DMS153 treated with DMSO at 0.1 percent for 48 hours (cell line): ENCODE measurements at regions not wholly inside any gene's neighbourhood (a gene's known extent, or its start where the extent isn't known, plus 50 kb on each side); places are given as distances from the start of the nearest gene placed in this dataset.
A peak's percentile ranks its signal among the peaks of the same experiment; 100 is the strongest.

Experiments
- DNase-seq: peaks from one replicate; lab custom pipeline; 2025; ENCODE audit not compliant: unreplicated experiment; lab: John Stamatoyannopoulos, UW

DNA sequence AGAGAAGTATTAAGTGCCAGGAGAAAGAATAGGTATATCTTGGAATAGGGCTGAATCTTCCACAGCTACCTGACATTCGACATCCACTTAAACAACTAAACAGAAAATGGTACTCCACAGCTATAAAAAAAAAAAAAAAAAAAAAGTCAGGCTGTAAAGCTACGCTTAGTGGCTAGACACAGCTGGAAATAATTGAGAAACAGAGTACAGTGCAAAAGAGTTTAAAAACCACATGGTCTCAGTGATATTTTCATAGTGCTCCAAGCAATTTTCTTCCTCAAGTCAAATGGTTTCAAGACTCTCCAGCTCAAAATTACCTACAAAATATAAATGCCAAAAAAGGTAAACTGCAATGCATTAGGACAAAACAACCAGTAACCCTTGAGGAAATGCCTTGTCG is 607.1 kb downstream of the KCNJ2 start:
- no peak for DNase-seq

DNA sequence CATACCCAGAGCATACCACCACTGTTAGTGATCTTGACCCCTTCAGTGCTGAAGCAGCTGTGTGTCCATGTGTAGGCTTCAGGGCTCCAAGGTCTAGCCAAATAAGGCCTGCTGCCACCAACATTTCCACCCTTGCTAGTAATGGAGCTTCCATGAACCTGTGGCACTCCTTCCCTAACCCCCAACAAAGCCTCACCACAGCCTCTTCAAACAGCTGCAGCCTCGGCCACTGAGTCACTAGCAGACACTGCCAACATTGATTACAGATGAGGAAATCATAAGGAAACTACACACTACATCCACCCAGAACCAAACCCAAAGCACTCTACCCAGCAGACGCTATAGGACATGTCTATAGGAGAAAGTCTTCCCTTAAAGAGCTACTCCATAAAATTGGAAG is 610.7 kb downstream of the KCNJ2 start:
- DNase-seq: no peak

DNA sequence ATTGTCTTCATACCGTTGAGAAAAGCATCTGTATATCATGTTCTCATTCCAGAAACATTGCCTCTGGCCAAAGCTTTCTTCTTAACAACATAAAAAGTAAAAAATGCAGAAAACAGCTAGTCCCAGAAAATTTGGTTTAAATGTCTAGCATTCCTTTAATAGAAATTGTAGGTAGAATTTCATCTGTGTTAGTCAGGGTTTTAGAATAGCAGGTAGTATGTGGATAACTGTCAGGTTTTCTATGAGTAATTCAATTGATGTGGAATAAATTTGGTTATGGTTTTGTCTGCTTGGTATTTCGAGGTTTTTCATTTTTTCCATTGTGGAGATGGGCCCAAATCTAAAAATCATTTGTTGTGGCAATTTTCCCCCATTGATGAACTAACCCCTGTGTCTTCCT is 616.7 kb downstream of the KCNJ2 start:
- DNase-seq: no peak

DNA sequence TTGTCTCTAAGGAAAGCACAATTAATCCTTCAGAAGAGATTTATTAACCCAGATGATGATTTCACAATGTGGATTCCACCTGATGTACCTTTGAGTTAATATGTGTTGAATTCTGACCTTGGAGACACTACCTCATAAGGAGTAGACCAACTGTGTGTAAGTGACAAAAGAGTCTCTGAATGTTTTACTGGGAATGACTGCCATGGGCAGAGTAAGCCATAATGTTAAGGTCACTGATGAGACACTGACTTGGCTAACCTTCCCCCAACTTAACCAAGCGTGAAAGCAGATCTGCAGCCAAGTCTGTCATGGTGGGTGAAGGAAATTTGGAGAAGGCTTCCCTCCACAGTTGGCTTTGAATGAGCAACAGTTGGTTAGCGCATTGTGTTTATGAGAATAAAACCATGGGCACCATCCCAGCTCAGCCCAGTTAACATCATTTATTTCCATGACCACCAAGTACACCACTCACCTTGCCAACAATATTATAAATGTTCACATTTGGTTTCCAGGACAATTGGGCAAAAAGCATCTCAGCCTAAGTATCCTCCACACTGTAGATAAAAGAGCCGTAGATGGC is 618.5 kb downstream of the KCNJ2 start:
- no peak for DNase-seq

DNA sequence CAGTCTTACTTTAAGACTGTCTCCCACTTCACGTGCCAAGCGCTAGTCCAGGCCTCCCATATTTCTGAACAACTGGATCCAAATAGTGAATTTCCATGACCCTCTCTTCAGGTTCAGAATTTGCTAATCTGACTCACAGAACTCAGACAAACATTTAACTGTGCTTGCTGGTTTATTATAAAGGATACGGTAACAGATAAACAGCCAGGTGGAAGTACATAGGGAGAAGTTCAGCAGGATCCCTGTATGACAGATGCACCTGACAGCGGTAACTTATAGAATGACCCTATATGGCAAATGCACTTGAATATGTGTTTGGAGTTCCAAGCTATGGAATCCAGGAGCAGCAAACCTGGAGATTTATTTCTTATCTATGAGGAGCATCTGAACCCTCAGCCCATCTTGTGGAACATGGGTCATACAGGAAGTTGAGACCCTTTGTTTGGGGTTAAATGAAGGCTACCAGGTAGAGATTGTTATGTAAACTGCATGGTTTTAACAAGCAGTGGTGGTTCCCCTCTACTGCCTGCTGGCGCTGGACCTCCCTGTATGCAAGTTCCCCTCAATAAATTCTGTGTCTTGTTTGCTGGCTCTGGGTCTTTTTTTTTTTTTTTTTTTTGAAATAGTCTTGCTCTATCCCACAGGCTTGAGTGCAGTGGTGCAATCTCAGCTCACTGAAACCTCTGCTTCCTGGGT is 622.6 kb downstream of the KCNJ2 start:
- no peak for DNase-seq

DNA sequence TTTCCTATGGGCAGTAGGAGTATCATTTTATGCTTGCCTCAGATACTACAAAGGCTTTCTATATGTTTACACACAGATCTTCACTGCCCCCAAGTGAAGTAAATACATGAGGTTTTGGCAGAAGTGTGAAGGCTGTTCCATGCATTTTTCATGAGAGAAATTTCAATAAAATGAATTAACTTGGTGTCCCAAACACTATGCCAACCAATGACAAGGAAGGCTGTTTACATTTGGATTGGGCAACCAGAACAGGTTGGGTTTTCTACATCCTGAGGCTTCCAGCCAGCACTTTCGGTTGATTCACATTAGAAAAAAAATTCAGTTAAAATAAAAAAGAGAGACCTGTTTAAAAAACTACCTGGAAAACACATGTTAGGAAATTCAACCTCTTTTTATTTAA is 625.4 kb downstream of the KCNJ2 start:
- no peak for DNase-seq

DNA sequence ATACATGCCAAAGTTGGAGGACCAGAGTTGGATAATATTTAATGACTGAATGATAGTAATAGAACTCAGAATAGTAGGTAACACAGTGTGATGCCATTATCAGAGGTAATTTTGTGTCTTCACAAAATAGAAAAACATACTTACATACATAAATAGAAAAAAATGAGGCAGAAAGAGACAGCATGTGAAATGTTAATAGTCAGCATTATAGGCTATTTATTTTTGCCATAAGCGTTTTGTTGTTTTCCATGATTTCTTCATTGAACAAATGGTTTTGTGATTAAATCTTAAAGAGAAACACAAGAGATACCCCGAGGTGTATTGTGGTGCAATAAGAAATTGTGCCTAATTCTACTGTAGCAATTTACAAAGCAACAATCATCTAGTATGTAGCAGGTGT is 626.3 kb downstream of the KCNJ2 start:
- no peak for DNase-seq

DNA sequence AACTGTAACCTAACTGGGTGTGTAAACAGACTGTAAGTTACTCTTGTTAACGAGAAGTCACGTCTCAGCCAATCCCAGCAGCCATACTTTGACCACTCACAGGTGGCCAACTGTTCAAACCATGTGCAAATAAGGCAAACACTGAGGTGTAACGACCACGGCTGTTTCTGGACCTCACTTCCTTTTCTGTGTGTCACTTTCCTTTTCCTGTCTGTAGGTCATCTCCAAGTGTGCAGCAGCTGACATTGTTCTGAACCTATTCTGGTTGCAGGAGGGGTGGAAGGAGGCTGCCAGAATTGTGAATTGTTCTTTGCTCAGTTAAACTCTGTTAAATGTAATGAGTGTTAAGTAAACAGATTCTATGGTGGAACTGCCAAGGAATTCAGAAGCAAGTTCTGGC is 627.4 kb downstream of the KCNJ2 start:
- no peak for DNase-seq

DNA sequence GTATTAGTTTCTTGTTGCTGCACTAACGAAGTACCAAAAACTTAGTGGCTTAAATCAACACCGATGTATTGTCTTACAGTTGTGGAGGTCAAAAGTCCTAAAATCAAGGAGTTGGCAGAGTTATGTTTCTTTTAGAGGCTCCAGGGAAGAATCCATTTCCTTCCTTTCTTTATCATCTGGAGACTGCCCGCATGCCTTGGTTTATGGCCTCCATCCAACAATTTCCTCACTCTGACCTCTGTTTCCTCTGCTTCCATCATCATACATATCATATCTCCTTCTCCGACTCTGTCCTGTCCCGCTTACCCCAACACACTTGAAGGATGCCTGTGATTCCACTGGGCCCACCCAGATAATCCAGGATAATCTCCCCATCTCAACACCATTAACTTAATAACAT is 627.8 kb downstream of the KCNJ2 start:
- DNase-seq: no peak

DNA sequence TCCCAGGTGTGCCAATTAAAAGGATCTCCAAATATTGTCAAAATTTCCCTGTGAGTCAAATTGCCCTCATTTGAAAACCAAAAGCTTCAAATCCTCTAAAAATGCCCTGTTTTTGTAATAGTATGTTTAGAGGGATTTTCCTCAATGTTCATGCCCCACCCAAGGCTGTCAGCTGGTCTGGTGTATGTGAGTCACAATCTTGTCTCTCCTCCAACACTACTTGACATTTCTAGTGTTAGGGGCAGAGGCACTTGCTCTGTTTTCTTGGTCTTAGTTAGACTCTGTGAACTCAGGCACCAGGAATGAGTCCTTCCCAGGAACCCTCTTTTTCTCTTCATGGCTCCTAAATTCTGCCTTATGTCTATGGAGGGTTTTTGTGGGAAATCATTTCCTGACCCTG is 634.8 kb downstream of the KCNJ2 start:
- DNase-seq: no peak

DNA sequence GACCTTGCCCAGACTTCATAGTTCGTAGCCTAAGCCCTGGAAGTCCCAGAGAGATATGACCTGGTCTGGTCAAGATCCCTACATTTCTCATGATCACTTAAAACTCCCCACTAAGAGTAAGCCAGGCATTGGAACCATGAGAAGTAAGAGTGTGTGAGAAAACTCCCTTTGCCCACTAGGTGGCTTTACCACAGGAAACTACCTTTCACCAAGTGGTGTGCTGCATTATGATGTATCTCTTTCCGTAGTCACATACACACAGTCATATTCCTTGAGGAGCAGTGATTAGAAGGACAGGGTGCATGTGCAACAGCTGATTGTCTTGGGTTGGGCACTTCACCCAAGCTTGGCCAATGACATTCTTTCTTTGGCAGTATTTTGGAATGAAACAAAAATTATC is 639.3 kb downstream of the KCNJ2 start:
- DNase-seq: no peak

DNA sequence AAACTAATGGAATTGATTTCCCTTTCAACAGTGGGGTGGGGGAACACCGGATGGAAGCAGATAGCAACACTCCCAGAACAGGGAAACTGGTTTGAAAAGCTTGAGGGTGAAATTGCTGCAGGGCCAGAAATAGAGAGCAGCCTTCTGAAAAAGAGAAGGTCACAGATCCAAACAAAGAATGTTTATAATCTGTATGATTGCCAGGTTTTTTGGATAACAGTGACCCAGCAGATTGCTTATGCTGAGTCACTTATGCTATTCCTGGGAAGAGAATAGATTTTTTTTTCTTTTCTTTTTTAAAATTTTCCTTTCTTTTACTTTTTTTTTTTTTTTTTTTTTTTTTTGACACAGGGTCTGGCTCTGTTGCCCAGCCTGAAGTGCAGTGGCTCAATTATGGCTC is 641.3 kb downstream of the KCNJ2 start:
- no peak for DNase-seq

DNA sequence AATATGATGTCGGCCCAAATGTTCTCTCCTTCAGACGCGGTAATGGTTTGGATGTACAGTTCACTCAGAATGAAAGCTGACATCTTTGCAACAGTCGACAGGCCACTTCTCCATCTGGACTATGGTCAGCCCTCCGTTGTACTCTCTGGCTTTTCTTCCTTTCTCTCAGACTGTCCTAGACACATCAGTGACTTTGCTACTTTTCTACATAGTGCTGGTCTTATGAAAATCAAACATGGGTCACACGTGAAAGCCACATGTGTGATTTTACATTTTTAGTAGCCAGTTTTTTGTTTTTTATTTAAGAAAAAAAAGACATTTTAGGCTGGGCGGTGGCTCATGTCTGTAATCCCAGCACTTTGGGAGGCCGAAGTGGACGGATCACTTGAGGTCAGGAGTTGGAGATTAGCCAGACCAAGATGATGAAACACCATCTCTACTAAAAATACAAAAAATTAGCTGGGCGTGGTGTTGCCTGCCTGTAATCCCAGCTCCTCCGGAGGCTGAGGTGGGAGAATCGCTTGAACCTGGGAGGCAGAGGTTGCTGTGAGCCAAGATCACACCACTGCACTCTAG is 644.1 kb downstream of the KCNJ2 start:
- no peak for DNase-seq

DNA sequence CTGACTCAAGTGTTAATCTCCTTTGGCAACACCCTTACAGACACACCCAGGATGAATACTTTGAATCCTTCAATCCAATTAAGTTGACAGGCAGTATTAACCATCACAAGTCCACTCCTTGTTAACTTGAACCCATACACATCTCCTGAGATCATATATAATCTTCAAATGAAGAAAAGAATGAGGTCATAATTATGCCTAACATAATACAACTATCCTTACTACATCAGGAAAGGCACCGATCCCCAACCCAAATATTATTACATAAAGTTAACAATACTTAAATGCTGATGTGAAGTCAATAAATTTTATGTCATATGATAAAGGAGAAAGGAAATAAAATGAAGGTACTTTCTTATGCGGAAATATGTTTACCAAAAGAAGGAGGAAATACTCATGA is 649.9 kb downstream of the KCNJ2 start:
- DNase-seq: no peak

DNA sequence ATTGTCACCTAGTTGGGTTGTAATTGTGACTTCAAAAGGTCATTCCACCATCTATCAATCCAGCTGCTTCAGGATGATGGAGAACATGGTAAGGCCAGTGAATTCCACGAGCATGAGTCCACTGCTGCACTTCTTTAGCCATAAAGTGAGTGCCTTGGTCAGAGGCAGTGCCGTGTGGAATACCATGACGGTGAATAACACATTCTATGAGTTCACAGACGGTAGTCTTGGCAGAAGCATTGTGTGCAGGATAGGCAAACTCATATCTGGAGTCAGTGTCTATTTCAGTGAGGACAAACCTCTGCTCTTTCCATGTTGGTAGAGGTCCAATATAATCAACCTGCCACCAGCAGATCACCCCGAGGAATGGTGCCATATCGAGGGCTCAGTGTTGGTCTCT is 650.9 kb downstream of the KCNJ2 start:
- DNase-seq: no peak

DNA sequence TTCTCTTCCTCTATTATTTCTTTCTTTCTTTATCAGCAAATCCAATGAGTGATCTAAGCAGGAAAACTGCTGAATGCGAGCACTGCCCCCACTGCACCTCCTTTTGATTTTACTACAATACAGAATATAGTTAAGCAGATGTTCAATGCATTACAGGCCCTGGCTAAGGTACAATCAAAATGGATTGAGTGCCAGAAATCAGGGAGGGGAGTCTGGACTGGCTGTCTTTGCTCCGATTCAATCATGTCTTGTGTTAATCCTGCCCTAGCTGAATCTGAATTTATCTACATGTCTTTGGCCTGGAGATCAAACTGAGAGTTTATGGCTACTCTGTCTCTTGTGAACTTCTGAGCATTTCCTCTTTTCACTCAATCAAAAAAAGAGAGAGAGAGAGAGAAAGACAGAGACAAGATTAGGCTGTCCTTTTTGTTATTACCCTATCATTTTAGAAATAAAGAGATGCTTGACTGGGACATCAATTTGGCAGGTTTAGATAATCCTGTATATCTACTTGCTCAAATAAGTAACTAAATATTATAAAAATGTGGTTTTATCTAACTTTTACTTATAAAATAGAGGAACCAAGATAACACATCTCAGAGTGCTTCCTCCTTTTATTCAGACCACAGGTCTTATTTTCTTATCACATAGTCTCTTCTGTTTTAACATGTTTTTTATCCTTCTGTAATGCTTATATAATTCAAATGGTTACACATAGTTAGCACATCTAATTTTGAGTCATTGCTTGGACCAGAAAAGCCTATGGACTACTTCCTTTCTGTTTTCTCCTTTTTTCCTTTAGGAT is 656.2 kb downstream of the KCNJ2 start:
- no peak for DNase-seq

DNA sequence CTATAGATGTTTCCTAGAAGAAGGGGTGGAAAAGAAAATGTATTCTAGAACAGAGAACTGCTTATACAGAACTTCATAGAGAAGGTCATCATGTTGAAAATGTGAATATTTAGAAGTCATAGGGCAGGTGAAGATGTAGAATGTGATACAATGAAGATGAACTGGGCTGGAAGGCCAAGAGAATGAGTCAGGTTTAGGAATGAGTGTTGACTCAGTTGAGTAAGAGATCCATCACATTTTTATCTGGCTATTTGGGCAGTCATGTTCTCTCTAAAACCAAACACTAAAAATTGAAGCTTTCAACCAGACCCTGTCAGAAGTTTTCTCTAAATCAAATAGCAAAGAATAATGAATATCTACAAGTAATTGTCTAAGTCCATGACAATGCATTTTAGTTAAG is 660.5 kb downstream of the KCNJ2 start:
- no peak for DNase-seq

DNA sequence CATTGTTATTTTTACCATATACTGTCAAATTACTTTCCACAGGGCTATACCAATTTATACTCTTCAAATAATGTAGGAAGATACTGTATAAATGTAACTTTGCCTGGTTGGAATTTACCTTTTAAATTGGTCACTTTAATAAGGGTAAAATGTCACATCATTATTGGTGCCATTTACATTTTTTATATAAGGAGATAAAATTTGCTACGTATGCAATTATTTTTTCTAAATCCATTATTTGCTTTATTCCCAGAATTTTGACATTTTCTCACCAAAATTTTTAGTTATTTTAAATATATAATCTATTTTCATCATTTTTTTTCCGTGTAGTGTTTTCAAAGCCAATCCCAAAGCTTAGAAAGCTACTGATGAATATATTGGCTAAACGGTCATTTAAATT is 664.7 kb downstream of the KCNJ2 start:
- no peak for DNase-seq

DNA sequence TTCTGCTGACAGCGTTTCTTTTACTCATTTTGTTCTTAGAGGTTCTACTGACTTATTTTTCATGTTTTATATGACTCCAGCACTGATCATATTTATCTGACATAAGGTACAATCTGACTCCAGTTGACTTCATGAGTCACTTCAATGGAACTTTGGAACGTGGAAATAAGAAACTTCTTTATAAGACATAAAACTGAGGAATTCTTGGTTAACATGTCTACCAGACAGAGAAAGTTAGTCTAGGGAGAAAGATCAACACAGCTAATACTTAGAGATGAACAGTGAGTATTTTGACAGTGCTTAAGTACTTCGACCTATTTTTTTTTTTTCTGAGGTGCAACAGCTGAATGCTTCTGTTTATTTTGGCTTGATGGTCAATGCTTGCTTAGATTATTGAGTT is 679.5 kb downstream of the KCNJ2 start:
- no peak for DNase-seq

DNA sequence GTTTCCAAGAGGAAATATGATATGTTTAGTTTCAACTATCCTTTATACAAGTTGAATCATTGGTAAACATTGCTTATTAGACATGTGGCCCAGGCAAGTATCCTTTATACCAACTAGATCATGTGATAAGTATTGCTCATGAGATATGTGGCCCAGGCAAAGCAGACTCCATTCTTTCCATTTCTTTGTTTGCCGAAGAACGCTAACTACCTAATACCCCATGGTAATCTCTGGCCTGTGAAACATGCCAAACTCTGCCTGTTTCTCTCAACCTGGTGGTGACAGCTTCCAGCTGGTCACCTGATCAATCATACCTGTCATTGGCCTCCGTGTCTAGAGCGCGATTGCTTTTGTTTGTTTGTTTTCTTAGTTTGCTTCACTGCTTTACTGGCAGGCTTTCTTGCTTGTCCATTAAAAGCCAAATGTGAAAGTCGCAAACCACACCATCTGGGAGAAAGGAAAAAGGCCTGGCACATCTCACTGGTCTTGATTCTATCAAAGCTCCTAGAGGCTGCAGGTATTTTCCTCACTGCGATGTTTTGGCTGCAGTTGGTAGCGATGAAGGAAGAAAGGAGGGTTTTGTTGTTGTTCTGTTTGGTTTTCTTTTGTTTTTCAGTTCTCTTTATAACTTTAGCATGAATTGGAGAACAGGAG is 686.2 kb downstream of the KCNJ2 start:
- DNase-seq: peak; percentile 78

DNA sequence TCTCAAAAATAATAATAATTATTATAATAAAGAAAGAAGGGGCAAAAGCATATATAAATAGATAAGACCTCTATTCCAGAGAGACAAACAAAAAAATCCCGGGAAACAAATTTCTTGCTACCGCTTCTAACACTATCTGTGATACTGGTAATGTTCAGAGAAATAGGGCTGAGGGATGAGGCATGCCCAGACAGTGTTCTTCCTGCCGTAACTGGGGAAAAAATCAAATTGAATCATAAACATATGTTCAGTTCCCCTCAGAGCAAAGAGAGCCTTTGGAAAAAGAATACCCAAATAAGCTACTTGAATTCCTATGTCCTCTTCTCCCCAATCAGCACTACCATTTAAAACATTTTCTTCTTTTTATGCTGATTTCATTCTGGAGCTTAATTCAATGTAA is 688.0 kb downstream of the KCNJ2 start:
- no peak for DNase-seq

DNA sequence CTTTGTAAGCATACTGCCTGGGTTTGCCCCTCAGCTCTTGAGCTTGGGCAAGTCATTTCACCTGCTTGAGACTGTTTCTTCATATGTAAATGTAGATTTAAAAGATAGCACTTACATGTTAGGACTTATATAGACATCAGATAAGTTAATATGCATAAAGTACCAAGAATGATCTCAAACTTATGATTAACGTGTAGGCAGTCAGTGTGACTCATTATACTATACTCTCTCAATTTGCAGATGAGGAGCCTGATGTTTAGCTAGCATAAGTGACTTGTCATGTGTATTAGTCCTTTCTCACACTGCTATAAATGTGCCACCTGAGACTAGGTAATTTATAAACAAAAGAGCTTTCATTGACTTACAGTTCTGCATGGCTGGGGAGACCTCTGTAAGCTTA is 690.5 kb downstream of the KCNJ2 start:
- DNase-seq: no peak
